Stimulated activated CD4-positive, alpha-beta T cell treated with anti-CD3 and anti-CD28 coated beads, TNF-alpha, amount 100 ng/mL, for 48 hours (primary cell): ENCODE measurements at regions not wholly inside any gene's neighbourhood (a gene's known extent, or its start where the extent isn't known, plus 50 kb on each side); places are given as distances from the start of the nearest gene placed in this dataset.

Source experiments
- DNase-seq, 3 donors: peaks; one replicate each; pipeline ENCODE4 v3.0.0-alpha.2; 2020; ENCODE audit warnings: low read depth in 3 of 3

DNA sequence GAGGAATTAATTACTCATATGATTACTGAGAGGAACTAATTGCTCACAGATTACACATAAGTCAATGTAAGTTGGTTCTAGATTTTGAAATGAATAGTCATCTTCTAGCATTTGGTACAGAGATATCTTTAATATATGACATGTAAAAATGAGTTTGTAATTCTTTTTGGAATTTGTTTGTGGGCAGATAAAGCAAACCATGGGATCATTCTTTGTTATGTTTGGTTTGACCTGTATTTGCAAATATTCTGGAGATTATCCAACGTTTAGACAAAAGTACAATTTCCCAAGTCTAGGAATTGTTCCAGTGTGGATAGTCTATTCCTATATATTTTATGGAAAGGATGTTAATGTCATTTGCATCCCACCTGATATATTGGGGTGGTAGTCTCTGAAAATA is 309.6 kb upstream of the EDNRB start:
- no peak for DNase-seq

GRCh38 chr13:78227709-78228108 is 309.1 kb upstream of the EDNRB start:
- DNase-seq = no peak

GRCh38 chr13:78215458-78216108 is 297.0 kb upstream of the EDNRB start:
- DNase-seq = no peak

DNA sequence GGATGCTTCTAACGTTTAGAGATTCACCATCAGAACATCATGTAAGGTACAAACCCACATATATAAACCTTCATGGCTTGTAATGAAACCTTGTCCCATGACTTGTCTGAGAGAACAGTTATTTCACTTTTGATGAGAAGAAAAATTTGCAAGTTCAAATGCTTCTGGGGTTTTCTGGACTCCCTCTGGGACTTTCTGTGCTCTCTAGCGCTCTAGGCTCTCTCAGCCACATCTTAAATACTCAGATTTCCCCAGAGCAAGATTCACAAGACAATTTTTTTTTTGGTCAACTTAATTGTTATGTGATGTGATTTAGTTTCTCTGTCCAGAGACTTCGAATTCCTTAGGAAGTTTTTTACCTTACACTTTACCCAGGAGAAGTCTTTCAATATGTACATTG is 282.8 kb upstream of the EDNRB start:
- DNase-seq = no peak

DNA sequence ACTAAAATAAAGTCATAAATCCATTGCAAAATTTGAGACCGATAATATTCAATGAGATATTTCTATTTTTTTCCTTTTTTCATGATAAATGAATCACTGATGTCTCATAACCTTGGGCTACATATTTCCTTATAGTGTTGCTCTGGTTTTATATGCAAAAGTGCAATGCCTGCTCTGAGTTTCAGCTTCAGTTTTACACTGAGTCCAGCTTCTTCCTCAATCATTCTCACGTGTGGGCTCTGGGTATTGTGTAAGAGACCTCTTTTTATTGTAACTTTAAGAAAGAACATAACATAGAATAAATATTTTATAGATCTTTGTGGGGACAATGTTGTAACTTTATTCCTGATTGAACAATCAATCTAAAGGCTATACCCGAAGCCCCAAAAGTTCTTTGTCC is 280.2 kb upstream of the EDNRB start:
- no peak for DNase-seq

GRCh38 chr13:78198419-78198818 is 279.8 kb upstream of the EDNRB start:
- DNase-seq = no peak

DNA sequence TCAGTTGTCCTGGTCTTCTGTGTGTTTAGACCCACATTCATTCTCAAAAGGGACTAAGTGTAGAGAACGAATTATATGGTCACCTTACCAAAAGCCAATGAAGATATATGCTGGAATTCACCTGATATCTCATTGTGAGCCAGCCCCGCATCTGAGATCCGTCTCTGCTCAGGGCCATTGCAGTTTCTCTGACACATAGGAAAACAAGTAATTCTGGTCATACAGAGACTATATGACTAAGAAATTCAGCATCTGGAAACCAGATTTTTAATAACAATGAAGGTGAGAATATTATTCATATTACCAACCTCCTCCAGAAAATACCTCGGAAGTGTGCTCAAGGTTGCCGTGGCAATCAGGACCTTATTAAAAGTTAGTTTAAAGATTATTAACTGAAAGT is 278.6 kb upstream of the EDNRB start:
- no peak for DNase-seq

DNA sequence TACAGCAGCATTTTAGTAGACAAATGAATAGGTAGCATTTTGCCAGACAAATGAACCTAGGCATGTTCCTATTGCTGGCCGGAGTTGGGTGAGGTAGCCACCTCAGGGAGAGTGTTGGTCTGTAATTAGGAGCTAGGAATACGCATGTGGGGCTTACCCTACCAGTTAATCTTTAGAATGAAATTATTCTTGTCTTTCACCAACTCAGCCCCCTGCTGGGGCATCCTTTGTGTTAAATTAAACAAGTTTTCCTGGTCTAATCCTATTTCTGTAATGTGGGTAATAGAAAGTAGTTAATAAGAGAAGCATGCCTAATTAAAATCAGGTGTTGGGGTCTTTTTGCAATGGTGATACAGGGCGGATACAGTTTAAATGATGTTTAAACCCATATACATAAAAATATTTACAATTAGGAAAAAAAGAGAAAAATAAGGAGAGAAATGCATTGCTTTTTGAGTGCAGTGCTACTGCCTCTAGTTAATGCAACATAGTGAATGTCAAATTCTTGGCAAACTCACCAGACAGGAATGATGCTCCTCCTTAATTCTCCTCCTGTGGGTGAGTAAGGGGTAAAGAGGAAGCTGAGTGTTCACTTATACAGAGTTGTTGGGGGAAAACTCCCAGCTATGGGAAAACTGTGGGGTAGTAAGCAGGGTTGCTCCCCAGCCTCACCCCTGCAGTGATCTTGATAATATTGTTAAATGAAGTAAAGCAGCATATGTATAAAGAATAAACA is 276.4 kb upstream of the EDNRB start:
- DNase-seq = no peak

- DNase-seq = no peak
Observed at GRCh38 chr13:78193846-78194245, 275.2 kb upstream of the EDNRB start.

DNA sequence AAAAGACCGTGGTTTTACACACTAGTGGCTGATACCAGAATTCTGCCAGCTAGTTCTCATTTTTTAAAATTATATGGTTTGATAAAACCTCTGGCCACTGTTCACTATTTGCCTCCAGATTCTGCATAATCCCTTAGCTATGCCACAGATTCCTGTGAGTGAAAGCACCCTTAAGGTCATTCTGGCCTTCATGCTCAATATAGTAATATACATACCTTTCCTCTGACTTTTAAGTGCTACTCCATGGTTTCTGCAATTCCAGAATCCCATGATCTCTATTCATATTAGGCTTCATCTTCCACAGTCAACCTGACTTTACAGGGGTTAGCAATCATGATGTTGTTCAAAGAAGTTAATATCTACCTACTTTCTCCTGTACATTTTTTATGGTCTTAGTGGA is 274.1 kb upstream of the EDNRB start:
- DNase-seq = no peak

- no peak for DNase-seq
Observed at GRCh38 chr13:78190296-78190695, 271.7 kb upstream of the EDNRB start.

DNA sequence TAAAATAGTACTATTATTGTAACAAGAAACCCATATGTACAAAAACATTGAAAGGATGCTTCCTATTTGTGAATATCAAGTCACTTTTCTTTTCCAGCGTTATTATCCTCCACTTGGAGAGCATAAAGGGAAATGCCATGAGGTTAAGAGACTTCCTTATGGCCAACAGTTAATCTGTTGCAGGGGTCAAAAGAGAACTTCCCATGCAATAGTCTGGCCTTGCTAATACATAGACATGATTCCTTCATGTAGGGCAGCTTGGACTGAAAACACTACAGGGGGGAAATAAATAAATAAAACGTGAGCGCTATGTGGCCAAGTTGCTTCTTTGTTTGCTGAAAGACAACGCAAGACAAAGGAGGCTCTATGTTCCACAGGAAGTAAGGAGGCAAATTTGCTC is 269.1 kb upstream of the EDNRB start:
- no peak for DNase-seq

GRCh38 chr13:78185700-78186099 is 267.1 kb upstream of the EDNRB start:
- DNase-seq = no peak

DNA sequence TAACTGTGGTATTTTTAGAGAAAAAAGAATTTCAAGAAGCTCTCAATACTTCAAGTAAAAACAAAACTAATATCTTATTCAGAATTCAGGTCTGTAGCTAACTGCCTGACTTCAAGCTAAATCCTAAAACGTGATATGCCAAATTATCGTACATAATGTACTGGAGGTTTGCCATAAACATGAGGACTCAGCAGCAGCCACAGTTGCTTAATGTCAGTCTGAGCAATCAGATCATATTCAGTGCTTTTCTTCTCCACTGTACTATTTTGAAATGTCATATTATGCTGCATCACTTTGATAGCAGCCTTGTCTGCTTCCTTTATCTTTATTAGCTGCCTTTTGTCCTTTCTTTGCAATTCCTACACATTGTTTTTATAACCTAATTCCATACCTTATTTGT is 265.1 kb upstream of the EDNRB start:
- no peak for DNase-seq

- DNase-seq = no peak
Observed at GRCh38 chr13:78182813-78183212, 264.2 kb upstream of the EDNRB start.

GRCh38 chr13:78177306-78177705 is 258.7 kb upstream of the EDNRB start:
- no peak for DNase-seq

DNA sequence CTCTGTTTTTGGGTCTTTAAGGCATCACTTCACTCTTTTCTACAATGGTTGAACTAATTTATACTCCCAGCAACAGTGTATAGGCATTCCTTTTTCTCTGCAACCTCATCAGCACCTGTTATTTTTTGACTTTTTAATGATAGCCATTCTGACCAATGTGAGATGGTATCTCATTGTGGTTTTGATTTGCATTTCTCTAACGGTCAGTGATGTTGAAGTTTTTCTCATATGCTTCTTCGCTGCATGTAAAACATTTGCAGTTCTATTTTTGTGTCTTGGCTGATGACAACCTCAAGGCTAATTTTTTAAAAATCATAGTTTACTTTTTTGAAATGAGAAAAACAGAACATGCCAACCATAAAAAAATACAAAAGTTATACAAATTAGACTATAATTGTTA is 258.2 kb upstream of the EDNRB start:
- DNase-seq = no peak

- DNase-seq = no peak
Observed at GRCh38 chr13:78169386-78169785, 250.8 kb upstream of the EDNRB start.

DNA sequence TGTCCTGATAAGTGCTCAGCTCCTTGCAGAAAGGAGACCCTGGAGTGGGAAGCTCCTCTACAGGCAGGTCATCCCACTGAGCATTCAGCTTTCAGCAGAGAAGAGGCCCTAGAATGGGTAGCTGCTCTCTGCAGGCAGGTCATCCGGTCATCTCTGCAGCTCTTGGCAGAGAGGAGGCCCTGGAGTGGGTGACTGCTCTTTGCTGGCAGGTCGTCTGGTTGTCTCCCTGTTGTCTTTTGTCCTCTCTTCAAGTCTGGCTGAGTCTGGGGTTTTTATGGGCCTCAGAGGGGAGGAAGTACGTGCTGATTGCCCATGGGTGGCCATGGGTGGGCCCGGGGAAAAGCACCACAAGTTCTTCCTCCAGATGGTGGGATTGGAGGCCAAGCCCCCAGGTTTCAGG is 250.3 kb upstream of the EDNRB start:
- no peak for DNase-seq

DNA sequence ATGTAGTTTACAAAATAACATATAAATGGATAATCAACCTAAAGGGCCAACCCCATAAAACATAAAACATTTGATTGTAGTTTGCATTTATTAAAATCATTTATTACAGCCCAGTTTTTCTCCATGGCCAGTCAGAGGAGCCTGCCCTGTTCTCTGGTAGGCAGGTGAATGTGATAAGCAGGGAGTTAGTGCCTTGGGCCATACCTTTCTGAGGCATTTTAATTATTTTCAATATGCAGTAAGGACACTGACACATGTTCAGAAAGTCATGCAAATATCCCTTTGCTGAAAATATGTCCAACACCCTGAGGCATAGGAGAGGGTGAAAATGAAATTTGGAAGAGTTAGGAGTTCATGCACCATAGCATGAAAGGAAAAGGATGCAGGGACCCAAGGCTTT is 242.6 kb upstream of the EDNRB start:
- no peak for DNase-seq

DNA sequence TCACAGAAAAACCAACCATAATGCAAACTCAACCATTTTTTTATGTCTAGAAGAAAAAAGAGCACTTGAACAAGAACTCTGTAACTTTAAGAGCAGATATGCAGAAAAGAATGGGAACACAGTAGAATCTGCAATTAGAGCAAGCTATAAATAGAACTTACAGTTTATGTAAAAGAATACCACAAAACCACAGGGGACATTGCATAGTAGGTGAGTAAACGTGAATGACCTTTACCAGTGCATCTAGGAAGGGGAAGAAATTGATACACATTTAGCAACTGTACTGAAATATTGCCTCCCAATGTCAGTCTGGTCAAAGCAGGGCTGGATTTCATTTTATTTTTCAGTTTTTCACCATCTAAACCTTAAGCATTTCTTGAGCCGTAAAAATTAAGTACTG is 242.2 kb upstream of the EDNRB start:
- no peak for DNase-seq

GRCh38 chr13:78152415-78152814 is 233.8 kb upstream of the EDNRB start:
- no peak for DNase-seq

DNA sequence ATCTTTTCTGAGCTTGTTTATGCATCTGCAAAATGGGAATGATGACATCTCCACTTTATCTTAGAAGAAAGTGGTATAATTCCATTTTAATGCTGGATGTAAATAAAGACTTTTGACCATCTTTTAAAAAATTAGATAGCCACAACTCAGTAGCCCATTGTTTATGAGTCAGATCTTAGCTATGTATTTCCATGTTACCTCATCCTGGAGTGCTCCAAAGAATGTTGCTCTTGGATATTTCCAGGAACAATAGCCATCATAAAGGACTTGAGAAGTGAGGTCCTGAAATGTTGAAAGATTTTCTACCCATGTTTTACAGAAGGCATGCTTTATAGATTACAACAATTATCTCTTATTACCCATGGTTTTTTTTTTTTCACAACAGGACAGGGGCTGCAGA is 229.3 kb upstream of the EDNRB start:
- no peak for DNase-seq

DNA sequence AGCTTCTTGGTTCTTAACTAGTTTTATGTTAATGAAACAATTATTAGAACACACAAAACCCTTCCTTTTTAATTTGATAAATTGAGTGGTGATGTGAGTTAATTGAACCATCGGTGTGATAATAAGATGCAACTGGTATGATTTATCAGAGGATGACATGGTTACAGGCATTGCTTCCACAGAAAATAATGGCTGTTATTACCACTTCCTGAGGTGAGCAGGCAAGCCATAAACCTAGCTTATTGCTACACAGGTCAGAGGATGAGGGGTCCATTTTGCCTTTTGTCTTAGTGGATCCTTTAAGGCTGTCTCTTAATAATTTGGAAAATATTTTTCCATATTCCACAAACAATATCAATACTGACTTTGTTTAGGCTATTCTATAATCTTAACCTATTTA is 226.6 kb upstream of the EDNRB start:
- DNase-seq = no peak
